Sigmoid colon (tissue), 6 donors: ENCODE measurements at regions not wholly inside any gene's neighbourhood (a gene's known extent, or its start where the extent isn't known, plus 50 kb on each side); places are given as distances from the start of the nearest gene placed in this dataset.

Experiments used
- DNase-seq: peaks from one replicate; pipeline ENCODE4 v3.0.0-alpha.2; 2019
- H3K27ac ChIP-seq, 4 donors: fragments of 200-600 bp; sonication (generic); one replicate each; pipeline ENCODE4 v1.5.1; 2016 to 2019; ENCODE audit warnings: mild to moderate bottlenecking in 1 of 4
- H3K27me3 ChIP-seq, 3 donors: fragments of 200-600 bp; sonication (generic); one replicate each; pipeline ENCODE4 v1.5.1; 2019; ENCODE audit warnings: mild to moderate bottlenecking in 1 of 3
- H3K36me3 ChIP-seq, 4 donors: fragments of 200-600 bp; sonication (generic); one replicate each; pipeline ENCODE4 v1.5.1; 2016 to 2019
- H3K4me1 ChIP-seq, 4 donors: fragments of 200-600 bp; sonication (generic); one replicate each; pipeline ENCODE4 v1.5.1; 2017 to 2019
- H3K4me3 ChIP-seq, 4 donors: fragments of 200-600 bp; sonication (generic); one replicate each; pipeline ENCODE4 v1.5.1; 2017 to 2019; ENCODE audit warnings: mild to moderate bottlenecking in 2 of 4, moderate library complexity in 1 of 4
- H3K9me3 ChIP-seq, 4 donors: fragments of 200-600 bp in 3 of 4; sonication (generic) in 3 of 4; one replicate each; pipeline versions ENCODE4 v1.5.1 to v1.6.1; 2013 to 2019
- CTCF ChIP-seq, 4 experiments: fragments of 450-650 bp in 3 of 4; fragments of 200-600 bp in 1 of 4; IDR thresholded peaks; one replicate each; pipeline ENCODE4 v1.5.1; 2016 to 2019; ENCODE audit warnings: antibody characterized with exemption in 4 of 4, mild to moderate bottlenecking in 3 of 4, moderate library complexity in 2 of 4
- EP300 ChIP-seq, 4 donors: sonication (generic); formaldehyde crosslinking; IDR thresholded peaks; one replicate each; pipeline ENCODE4 v1.6.1; 2017; ENCODE audit warnings: antibody characterized with exemption in 4 of 4
- POLR2A ChIP-seq, 2 donors: fragments of 450-650 bp; IDR thresholded peaks; one replicate each; pipeline ENCODE4 v1.6.1; 2016; ENCODE audit warnings: antibody characterized with exemption in 2 of 2, mild to moderate bottlenecking in 2 of 2, moderate library complexity in 2 of 2
- POLR2AphosphoS5 ChIP-seq, 4 donors: sonication (generic); formaldehyde crosslinking; IDR thresholded peaks; one replicate each; pipeline ENCODE4 v1.6.1; 2017; ENCODE audit warnings: antibody characterized with exemption in 4 of 4
- WGBS, 2 donors: extraction: QIAGEN DNeasy Blood & Tissue Kit; methylation state at CpG; one replicate each; pipeline ENCODE4 v1.1.7; 2013; 5-methylcytosine and 5-hydroxymethylcytosine counted together
- intact Hi-C: fragments of 100-400 bp; cut with DNase I; formaldehyde crosslinking; loops from one replicate; pipeline ENCODE4 v1.15.1; 2023
- donor health status: healthy with polysubstance abuse.
- donor health status: healthy.

GRCh38 chr17:52536489-52536888 lies 378.0 kb upstream of the CA10 start:
- Histone ChIP-seq H3K4me1 (no peaks in the 10 kb centered on the region), H3K27ac (no peak overlapping the region), H3K9me3 (no peaks in the 10 kb centered on the region), H3K4me3 (no peak overlapping the region), H3K36me3 (no peaks in the 10 kb centered on the region), H3K27me3 (no peaks in the 10 kb centered on the region)
- peak; percentile 70 for DNase-seq
- no peak for TF ChIP-seq POLR2A (IDR thresholded peaks at IDR 0.05)
- peak in 2 of 4 donors; percentile 25 to 34 for TF ChIP-seq POLR2AphosphoS5 (IDR thresholded peaks at IDR 0.05)
- no peak for TF ChIP-seq CTCF (IDR thresholded peaks at IDR 0.05)
- no peak for TF ChIP-seq EP300 (IDR thresholded peaks at IDR 0.05)
- 81 to 84% methylated on average over 4 of the region's 4 CpGs for WGBS, 2 donors
- intact Hi-C loops = no loop called here

- Histone ChIP-seq H3K27ac (no peak overlapping the region), H3K4me3 (no peak overlapping the region), H3K4me1 (no peaks in the 10 kb centered on the region), H3K9me3 (no peaks in the 10 kb centered on the region), H3K36me3 (no peaks in the 10 kb centered on the region), H3K27me3 (no peaks in the 10 kb centered on the region)
- TF ChIP-seq POLR2AphosphoS5 (IDR thresholded peaks at IDR 0.05) (no peak), EP300 (IDR thresholded peaks at IDR 0.05) (no peak), CTCF (IDR thresholded peaks at IDR 0.05) (no peak), POLR2A (IDR thresholded peaks at IDR 0.05) (no peak)
- 48 to 60% methylated on average over 4 of the region's 4 CpGs for WGBS, 2 donors
- DNase-seq = no peak
- intact Hi-C loops = no loop called here
Observed at GRCh38 chr17:52532373-52532772, 373.9 kb upstream of the CA10 start.

- DNase-seq = no peak
- no peak overlapping the region for H3K4me3 ChIP-seq
- H3K27ac ChIP-seq = no peak overlapping the region
- no peaks in the 10 kb centered on the region for H3K9me3 ChIP-seq
- H3K27me3 ChIP-seq = no peaks in the 10 kb centered on the region
- H3K36me3 ChIP-seq = no peaks in the 10 kb centered on the region
- intact Hi-C loops = no loop called here
- no peaks in the 10 kb centered on the region for H3K4me1 ChIP-seq
- no peak for TF ChIP-seq CTCF (IDR thresholded peaks at IDR 0.05)
- WGBS, 2 donors = 75 to 83% methylated on average over 3 of the region's 3 CpGs
Observed at GRCh38 chr17:52524096-52524637, 365.7 kb upstream of the CA10 start.

GRCh38 chr17:52517176-52517575 lies 358.7 kb upstream of the CA10 start:
- Histone ChIP-seq H3K4me3 (no peak overlapping the region), H3K4me1 (no peaks in the 10 kb centered on the region), H3K27ac (no peak overlapping the region), H3K27me3 (no peaks in the 10 kb centered on the region), H3K36me3 (no peaks in the 10 kb centered on the region), H3K9me3 (no peaks in the 10 kb centered on the region)
- TF ChIP-seq POLR2AphosphoS5 (IDR thresholded peaks at IDR 0.05) (no peak), POLR2A (IDR thresholded peaks at IDR 0.05) (no peak), CTCF (IDR thresholded peaks at IDR 0.05) (no peak), EP300 (IDR thresholded peaks at IDR 0.05) (no peak)
- DNase-seq = no peak
- intact Hi-C loops = no loop called here

GRCh38 chr17:52515927-52516326 lies 357.4 kb upstream of the CA10 start:
- intact Hi-C loops = no loop called here

More at GRCh38 chr17:52515927-52516326, 357.4 kb upstream of the CA10 start:
- 69% methylated on average over 2 of the region's 2 CpGs for WGBS, 2 donors
- no peak for DNase-seq
- no peak for TF ChIP-seq POLR2AphosphoS5 (IDR thresholded peaks at IDR 0.05)
- no peaks in the 10 kb centered on the region for H3K4me1 ChIP-seq
- H3K9me3 ChIP-seq = no peaks in the 10 kb centered on the region
- no peaks in the 10 kb centered on the region for H3K27me3 ChIP-seq
- no peak overlapping the region for H3K27ac ChIP-seq
- no peaks in the 10 kb centered on the region for H3K36me3 ChIP-seq
- no peak overlapping the region for H3K4me3 ChIP-seq
